Psoas muscle (tissue), 7 donors: ENCODE measurements at regions not wholly inside any gene's neighbourhood (a gene's known extent, or its start where the extent isn't known, plus 50 kb on each side); places are given as distances from the start of the nearest gene placed in this dataset.
"Not testable (repeated sequence)": the region's sequence is repeated elsewhere in the genome, so short reads cannot be mapped to it uniquely, and the experiment has no call there.

Experiments
- ATAC-seq, 4 donors: fragments of 200-7000 bp; cut with Tn5 transposase; one replicate each; pipeline ENCODE4 v1.9.1; 2020; ENCODE audit warnings: moderate library complexity in 3 of 4, mild to moderate bottlenecking in 2 of 4
- DNase-seq, 2 donors: peaks; one replicate each; pipeline ENCODE4 v3.0.0-alpha.2; 2020
- H3K27ac ChIP-seq: fragments of 200-600 bp; one replicate; pipeline ENCODE4 v1.8.0; 2022
- H3K27me3 ChIP-seq, 3 donors: fragments of 200-600 bp in 1 of 3; one replicate each; pipeline versions ENCODE4 v1.6.1 to v1.8.0; 2013 to 2022; ENCODE audit warnings: low read length in 2 of 3, mild to moderate bottlenecking in 2 of 3, moderate library complexity in 1 of 3; ENCODE audit not compliant: insufficient read depth in 3 of 3
- H3K36me3 ChIP-seq, 2 donors: fragments of 200-600 bp in 1 of 2; one replicate each; pipeline versions ENCODE4 v1.6.1 to v1.8.0; 2013 to 2022; ENCODE audit warnings: low read depth in 1 of 2, mild to moderate bottlenecking in 1 of 2, moderate library complexity in 1 of 2; ENCODE audit not compliant: insufficient read depth in 1 of 2
- H3K4me1 ChIP-seq: fragments of 200-600 bp; one replicate; pipeline ENCODE4 v1.8.0; 2022
- H3K4me3 ChIP-seq: fragments of 200-600 bp; one replicate; pipeline ENCODE4 v1.8.0; 2022; ENCODE audit warnings: mild to moderate bottlenecking
- H3K9me3 ChIP-seq: fragments of 200-600 bp; one replicate; pipeline ENCODE4 v1.8.0; 2022
- WGBS, 3 donors: extraction: QIAGEN DNeasy Blood & Tissue Kit; methylation state at CpG; one replicate each; pipeline versions ENCODE4 v1.1.6 to v1.1.7; 2013; 5-methylcytosine and 5-hydroxymethylcytosine counted together
- intact Hi-C, 2 donors: fragments of 100-400 bp; cut with DNase I; formaldehyde crosslinking; loops; one replicate each; pipeline versions ENCODE4 v1.11.0 to v1.14.2; 2022
- TF ChIP-seq, protein P1 (sequence below): fragments of 200-600 bp; IDR thresholded peaks from one replicate; pipeline ENCODE4 v1.8.0; 2022; ENCODE audit warnings: antibody characterized with exemption
- donor health status: healthy with polysubstance abuse.
- donor health status: DM: no; HTN: no; CAD: no; lungs with moderate emphysema.
- donor health status: Bipolar disorder and iron deficiency.
- donor health status: healthy.
- donor health status: DM: yes; HTN: yes; CAD: no.
- donor health status: DM: no; HTN: no; CAD: no.
- donor health status: DM: yes; HTN: yes; CAD: no.

DNA sequence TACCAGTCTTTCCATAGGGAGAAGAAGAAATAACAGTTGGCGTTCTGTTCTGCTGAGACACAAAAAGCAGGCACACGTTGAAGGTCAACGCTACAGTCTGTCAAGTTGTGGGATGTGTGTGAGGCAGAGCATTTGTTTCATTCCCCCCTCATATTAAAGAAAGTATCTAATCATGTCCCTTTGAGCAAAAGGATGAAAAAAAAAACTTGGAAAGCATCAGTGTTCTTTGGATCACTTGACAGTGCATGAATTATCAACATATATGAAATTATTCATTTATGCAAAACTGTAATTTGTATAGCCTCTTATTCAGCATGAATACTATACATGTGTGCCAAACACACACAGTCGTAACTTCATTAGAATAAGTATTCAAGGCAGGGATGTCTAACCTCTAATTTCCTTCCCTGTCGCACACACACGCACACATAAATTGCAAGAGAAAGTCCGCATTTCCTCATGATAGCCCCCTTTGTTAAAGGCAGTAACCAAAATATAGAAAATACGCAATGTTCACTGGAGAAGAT, 228.6 kb downstream of the RND3 start:
- no peak overlapping the region for H3K27ac ChIP-seq
- H3K27me3 ChIP-seq, result no peaks in the 10 kb centered on the region
- WGBS, 3 donors, result 91 to 94% (median 93%) methylated on average over 8 of the region's 8 CpGs
- H3K4me3 ChIP-seq, result no peak overlapping the region
- H3K4me1 ChIP-seq, result no peaks in the 10 kb centered on the region
- TF ChIP-seq, protein P1, sequence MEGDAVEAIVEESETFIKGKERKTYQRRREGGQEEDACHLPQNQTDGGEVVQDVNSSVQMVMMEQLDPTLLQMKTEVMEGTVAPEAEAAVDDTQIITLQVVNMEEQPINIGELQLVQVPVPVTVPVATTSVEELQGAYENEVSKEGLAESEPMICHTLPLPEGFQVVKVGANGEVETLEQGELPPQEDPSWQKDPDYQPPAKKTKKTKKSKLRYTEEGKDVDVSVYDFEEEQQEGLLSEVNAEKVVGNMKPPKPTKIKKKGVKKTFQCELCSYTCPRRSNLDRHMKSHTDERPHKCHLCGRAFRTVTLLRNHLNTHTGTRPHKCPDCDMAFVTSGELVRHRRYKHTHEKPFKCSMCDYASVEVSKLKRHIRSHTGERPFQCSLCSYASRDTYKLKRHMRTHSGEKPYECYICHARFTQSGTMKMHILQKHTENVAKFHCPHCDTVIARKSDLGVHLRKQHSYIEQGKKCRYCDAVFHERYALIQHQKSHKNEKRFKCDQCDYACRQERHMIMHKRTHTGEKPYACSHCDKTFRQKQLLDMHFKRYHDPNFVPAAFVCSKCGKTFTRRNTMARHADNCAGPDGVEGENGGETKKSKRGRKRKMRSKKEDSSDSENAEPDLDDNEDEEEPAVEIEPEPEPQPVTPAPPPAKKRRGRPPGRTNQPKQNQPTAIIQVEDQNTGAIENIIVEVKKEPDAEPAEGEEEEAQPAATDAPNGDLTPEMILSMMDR, result no peak
- intact Hi-C loops, result no loop called here
- H3K36me3 ChIP-seq, result no peaks in the 10 kb centered on the region
- H3K9me3 ChIP-seq, result no peaks in the 10 kb centered on the region
- DNase-seq (no peak), ATAC-seq (no peak)

DNA sequence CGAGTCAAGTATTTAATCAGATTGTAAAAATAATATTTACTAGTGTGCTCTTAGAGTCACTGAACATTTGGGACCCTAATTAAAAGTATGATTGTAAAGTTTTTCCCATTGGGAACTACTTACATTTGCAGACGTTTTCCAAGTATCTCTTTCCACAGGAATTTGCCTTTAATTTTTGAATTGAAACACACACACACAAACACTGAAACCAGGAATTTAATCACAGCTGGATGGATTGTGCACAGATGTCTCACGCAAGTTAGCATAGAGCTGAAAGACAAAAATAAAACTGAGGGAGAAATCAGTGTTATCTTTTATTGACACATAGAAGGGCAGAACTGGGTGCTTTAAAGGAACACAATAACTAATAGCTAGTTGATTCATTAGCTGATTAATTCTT, 230.7 kb downstream of the RND3 start:
- H3K27ac ChIP-seq, result no peak overlapping the region
- WGBS, 3 donors, result 51 to 65% (median 64%) methylated on average over 3 of the region's 3 CpGs
- no peak for ATAC-seq

DNA sequence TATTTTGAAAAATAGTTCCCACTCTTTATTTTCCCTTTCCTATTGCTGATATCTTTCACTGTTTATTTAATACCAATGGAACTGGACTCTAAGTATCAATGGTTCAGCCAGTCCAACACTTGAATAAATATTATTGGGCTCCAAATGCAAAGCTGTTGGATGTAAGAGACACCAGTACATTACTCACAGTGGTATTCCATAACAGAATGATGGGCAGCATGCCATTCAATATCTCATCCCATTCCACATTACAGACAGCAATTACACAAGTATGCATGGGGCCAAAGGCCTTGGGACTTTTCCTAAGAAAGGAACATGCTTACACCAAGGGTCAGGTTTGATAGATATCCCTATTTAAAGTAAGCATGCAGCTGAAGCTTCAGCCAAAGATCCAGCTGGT, 231.9 kb downstream of the RND3 start:
- intact Hi-C loops, result no loop called here
- Histone ChIP-seq H3K27ac (no peak overlapping the region), H3K9me3 (no peaks in the 10 kb centered on the region), H3K4me3 (no peak overlapping the region), H3K27me3 (no peaks in the 10 kb centered on the region), H3K36me3 (no peaks in the 10 kb centered on the region), H3K4me1 (no peaks in the 10 kb centered on the region)
- TF ChIP-seq, protein P1, result no peak
- ATAC-seq, result no peak
- no peak for DNase-seq

More for the DNA sequence above, 230.7 kb downstream of the RND3 start:
- no peaks in the 10 kb centered on the region for H3K36me3 ChIP-seq
- intact Hi-C loops, result no loop called here
- no peaks in the 10 kb centered on the region for H3K27me3 ChIP-seq
- H3K4me1 ChIP-seq, result no peaks in the 10 kb centered on the region
- H3K4me3 ChIP-seq, result no peak overlapping the region
- no peaks in the 10 kb centered on the region for H3K9me3 ChIP-seq
- DNase-seq, result no peak
- TF ChIP-seq, protein P1, result no peak

DNA sequence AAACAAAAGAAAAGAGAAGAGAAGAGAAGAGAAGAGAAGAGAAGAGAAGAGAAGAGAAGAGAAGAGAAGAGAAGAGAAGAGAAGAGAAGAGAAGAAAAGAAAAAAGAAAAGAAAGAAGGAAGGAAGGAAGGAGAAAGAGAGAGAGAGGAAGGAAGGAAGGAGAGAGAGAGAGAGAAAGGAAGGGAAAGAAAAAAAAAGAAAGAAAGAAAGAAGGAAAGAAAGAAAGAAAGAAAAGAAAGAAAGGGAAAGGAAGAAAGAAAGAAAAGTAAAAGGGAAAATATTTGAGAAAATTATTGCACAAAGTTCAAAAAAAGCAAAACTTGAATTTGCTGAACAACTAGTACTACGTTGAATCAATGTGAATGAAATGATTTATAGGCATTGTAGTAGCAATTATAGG, 237.7 kb downstream of the RND3 start:
- H3K36me3 ChIP-seq, H3K9me3 ChIP-seq, DNase-seq, H3K4me1 ChIP-seq, H3K4me3 ChIP-seq, intact Hi-C loops, ATAC-seq, H3K27ac ChIP-seq, H3K27me3 ChIP-seq: not testable (repeated sequence)
- WGBS, 3 donors, result 85 to 93% (median 86%) methylated on average over 1 of the region's 1 CpG

GRCh38 chr2:150247481-150247880, 240.0 kb downstream of the RND3 start:
- intact Hi-C loops, result no loop called here
- Histone ChIP-seq H3K36me3 (no peaks in the 10 kb centered on the region), H3K27ac (no peak overlapping the region), H3K27me3 (no peaks in the 10 kb centered on the region), H3K4me3 (no peak overlapping the region), H3K4me1 (no peaks in the 10 kb centered on the region), H3K9me3 (no peaks in the 10 kb centered on the region)
- TF ChIP-seq, protein P1, result no peak
- 52 to 97% (median 97%) methylated on average over 1 of the region's 1 CpG for whole genome bisulfite sequencing, 3 donors
- no peak for DNase-seq
- ATAC-seq, result no peak
